Skin of body (tissue), 1 donor: ENCODE measurements at regions not wholly inside any gene's neighbourhood (a gene's known extent, or its start where the extent isn't known, plus 50 kb on each side); places are given as distances from the start of the nearest gene placed in this dataset.
"Not testable (repeated sequence)": the region's sequence is repeated elsewhere in the genome, so short reads cannot be mapped to it uniquely, and the experiment has no call there.

Experiments
- DNase-seq: peaks from one replicate; lab custom pipeline; 2025; lab: John Stamatoyannopoulos, UW

GRCh38 chr16:85202631-85203461 is 90.6 kb upstream of the CIBAR2 start:
- DNase-seq: peak; percentile 28

- no peak for DNase-seq
These were observed 91.2 kb upstream of the CIBAR2 start for GRCh38 chr16:85203462-85203813.

DNA sequence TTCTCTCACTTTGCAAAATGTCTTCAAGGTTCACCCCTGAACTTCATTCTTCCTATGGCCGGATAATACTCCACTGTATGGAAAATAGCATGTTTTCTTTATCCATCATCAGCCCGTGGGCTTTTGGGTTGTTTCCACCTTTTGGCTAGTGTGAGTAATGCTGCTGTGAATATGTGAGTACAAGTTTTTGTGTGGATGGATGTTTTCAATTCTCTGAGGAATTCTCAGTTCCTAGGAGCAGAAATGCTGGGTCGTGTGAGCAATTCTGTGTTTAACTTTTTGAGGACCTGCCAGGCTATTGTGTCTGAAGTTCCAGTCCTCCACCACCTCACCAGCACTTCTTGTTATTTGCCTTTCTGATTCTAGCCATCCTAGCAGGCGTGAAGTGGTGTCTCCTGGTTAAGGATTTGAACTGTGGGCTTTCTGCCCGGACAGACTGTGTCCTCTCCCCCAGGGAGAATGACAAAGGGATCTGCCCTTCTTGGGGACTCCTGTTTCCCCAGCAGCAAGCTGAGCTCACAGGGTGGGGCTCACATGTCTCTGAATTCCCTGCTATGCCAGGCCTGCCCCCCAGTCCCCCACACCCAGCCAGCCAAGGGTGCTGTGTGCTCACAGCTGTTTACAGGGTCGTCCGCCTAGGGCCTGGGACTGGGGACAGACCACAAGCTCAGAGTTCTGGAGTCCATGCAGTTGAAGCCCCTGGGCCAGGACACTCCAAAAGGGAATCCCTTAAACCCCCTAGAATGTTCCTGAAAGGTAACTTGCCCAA is 92.2 kb upstream of the CIBAR2 start:
- DNase-seq: no peak

- not testable (repeated sequence) for DNase-seq
These were observed 93.0 kb upstream of the CIBAR2 start for GRCh38 chr16:85205257-85205656.

DNA sequence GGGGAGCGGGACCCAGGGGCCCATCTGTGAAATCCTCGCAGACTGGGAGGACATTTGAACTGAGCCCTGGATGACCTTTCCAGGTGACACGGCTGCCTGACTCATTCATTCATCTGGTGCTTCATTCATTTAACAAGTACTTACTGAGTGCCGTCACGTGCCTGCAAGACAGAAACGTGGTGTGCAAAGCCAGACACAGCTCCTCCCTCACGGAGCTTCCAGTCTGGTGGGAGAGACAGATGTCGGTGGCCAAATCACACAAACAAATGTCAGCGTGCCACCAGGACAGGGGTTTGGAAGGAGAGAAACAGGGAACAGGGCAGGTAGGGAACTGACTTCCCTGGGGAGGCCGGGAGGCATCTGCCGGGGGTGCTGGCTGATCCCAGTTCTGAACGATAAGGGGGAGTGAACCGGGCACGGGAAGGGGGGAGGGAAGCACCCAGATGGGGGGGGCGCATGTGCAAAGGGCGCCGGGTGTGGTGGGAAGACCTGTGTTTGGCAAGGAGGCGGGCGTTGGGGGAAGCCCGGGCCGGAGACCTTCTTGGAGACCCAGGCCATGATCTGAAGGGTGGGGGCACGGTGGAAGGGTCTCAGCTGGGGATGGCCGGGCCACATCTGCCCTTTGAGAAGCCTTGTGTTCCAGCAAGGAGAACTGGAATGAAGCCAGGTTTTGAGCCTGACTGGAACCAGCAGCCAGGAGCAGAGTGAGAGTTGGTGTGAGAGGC is 93.6 kb upstream of the CIBAR2 start:
- no peak for DNase-seq

DNA sequence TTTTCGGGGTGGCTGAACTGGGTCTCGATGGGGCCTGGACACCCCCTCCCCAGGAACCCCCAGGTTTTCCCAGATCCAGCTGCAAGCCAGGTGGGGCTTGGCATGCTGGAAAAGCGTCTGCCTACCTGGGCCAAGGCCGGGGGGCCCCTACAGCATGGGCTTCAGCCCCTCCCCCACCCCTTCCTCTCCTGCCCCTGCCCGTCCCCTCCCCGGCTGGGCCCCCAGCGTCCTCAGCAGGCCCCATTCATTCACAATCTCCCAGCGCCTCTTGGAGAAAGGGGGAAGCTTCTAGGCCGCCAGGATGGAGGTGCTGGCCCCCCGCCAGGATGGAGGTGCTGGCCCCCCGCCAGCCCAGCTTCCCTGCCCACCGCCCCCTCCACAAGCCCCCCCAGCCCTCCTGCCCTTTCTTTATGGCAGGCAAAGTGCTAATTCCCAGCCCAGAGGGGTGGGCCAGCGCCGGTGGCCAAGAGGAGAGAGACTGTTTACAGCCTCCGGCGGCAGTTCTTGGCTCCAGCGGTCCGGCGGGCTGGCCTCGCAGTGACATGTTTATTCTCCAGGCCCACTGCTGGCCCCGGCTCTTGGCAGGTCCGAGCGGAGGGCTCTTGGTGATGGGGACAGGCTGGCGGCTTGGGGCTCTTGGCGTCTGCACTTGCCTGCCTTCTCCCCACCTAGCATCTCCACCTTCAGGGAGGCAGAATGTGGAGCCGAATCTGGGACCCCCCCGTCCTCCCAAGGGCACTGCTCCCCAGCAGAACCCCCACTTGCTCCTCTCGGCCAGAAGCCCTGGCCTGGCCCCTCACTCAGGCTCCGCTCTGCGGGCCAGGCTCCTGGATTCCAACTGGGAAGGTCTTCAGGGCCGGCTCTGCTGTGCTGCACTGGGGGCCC is 94.4 kb upstream of the CIBAR2 start:
- no peak for DNase-seq

GRCh38 chr16:85207357-85207921 is 95.2 kb upstream of the CIBAR2 start:
- DNase-seq: no peak

DNA sequence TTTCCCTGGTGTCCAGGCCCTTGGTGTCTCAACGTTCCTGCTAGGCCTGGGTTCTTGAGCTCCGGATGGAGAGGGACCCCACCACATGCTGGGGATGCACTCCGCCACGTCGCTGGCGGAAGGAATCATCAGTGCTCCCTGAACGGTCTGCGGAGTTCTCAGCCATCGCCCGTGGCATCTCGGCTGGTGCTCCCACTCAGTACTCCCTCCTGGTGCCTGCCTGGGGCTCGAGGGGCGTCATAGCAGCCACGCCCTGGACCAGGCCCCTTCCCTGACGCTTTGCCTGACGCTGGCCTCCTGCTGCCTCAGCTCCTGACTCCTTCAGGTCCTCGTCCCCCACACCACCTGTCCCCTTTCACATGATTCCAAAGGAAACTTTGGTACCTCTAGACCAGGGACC is 95.9 kb upstream of the CIBAR2 start:
- no peak for DNase-seq

DNA sequence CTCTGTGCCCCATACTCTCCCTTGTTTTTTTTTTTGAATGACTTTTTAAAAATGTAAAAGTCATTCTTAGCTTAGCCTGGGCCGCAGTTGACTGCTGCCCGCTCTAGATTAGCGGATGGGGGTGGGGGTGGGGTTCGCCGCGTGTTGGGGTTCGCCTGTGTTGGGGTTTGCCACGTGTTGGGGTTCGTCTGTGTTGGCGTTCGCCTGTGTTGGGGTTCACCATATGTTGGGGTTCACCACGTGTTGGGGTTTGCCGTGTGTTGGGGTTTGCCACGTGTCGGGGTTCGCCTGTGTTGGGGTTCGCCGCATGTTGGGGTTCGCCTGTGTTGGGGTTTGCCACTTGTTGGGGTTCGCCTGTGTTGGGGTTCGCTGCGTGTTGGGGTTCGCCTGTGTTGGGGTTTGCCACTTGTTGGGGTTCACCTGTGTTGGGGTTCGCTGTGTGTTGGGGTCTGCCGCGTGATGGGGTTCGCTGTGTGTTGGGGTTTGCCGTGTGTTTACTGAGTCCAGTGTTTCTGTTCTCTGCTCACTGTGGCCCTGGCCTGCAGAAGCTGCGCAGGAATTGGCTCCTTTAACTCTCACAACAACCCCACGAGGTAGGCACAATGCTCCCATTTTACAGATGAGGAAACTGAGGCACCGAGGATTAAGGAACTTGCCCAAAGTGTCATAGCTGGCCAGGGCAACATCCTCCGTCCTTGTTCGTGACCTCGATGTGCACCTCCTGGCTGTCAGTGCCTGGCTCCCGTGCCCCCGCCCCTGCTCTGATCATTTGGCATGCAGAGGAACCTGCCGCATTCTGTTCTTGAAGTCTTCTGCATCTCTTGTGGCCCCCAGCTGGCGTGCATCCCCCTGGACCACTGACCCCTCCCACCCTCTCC is 96.6 kb upstream of the CIBAR2 start:
- DNase-seq: no peak

GRCh38 chr16:85209526-85210121 is 97.4 kb upstream of the CIBAR2 start:
- no peak for DNase-seq

DNA sequence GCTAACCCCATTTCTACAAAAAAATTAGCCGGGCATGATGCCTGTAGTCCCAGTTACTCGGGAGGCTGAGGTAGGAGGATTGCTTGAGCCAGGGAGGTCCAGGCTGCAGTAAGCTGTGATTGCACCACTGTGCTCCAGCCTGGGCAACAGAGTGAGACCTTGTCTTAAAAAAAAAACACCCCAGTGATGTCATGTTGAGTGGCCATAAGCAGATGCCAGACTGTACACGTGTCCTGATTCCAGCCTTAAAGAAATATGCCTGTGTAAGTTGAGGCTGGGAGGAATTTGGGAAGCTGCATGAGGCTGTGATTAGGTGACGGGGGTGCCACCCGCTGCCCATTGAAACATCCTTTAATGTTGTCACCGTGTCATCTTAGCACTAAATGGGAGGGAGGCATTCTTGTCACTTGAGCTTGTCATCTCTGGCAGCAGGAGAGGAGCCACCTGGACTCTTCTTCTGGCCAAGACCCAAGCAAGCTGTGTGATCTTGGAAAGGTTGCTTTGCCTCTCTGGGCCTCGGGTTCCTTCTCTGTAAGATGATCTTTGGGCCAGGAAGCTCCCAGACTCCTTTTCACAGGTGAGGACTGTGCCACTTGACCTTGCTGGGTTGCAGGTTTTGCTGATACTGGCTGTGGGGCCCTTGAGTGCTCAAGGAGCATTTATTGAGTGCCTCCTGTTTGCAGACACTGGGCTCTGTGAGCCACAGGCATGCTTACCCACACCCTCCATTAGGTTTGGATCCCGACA is 98.3 kb upstream of the CIBAR2 start:
- DNase-seq: no peak

- DNase-seq: no peak
These were observed 99.1 kb upstream of the CIBAR2 start for GRCh38 chr16:85211271-85211801.

- no peak for DNase-seq
These were observed 101.8 kb upstream of the CIBAR2 start for GRCh38 chr16:85213926-85214675.

DNA sequence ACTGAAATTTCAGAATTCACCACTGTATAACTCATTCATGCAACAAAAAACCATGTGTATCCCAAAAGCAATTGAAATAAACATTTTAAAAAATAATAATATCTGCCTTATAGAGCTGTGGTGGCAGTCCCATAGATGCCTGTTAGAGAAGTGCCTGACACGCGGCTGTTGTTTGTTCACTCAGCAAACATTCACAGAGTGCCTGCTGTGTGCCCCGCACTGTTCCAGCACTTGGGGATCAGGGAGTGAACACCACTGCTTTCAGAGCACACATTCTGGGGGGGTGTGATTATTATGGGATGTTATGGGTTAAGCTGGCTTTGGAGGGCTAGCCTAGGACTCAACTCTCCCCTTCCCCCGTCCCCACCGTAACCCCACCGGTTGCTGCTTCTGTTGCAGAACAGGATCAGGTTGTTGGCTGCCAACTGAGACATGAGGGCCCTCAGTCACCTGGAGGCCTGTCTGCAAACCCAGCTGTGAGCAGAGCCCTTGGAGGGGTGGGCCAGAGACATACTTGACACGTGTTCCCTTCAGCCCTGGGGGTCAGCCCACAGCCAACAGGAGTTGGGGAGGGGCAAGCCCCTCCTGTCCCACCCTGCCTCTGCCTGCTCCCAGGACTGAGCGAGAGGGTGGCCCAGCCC is 103.3 kb upstream of the CIBAR2 start:
- no peak for DNase-seq

DNA sequence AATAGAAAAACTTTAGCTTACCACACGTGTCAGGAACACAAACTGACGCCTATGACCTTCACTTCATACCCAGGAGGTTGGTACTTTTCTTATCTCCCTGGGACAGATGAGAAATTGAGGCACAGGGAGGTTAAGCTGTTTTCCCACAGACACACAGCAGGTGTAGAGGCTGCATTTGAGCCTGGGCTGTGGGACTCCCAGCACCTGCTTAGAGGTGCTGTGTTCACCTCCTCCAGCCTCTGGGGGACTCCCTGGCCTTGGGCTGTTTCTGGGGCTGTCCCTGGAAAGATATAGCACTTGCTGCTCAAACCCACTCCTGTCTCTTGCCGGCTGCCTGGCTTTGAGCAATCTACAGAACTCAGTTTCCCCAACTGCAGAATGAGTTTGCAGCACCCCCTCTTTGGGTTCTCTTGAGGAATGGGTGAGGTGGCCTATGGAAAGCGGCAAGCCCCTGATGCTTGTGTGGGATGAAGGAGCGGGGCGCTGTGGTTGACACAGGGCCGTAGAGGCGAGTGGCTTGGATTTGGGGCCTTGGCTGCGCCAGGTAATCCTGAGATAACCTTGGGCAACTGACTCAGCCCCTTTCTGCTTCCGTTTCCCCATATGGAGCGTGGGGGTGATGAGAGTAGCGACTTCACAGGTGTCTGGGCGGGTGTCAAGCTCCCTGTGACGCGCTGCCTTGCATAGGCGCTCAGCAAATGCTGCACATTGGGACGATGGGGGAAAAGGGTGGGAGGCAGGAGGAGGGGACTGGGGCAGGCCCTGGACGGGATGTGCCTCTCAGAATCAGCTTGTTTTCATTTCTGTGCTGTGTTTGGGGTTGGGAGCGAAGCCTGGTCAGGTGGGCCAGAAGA is 104.5 kb upstream of the CIBAR2 start:
- DNase-seq: no peak

DNA sequence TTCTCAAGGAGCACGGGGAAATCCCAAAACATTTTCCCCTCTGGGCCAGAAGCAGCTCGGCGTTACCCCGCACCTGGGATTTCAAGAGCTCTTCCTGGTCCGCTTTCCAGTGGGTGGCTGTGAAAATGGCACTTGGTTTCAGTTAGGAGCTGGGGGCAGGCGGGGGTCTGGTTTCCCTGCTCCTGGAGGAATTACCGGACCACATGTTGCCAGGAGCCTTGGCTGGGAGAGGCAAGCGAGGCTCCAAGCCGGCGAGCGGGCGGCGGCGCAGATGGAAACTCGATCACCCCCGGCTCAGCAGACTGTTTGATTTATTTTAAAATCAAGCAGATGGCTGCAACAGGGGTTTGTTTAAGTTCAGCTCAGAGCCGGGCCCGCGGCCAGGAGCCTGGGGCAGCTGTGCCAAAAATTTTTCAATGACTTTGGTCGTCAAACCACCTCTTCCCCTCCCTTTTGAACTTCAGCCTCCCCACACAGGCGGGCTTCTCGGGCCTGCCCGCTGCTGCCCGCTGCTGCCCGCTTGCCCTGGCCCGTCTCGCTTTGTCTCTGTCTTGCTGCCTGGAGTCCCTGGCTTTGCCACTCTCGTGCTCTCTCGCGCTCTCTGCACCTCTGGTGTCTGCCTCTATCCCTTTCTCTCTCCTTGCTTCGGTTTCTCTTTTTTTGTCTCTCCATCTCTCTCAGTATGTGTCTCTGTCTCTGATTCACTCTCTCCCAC is 108.0 kb upstream of the CIBAR2 start:
- peak; percentile 85 for DNase-seq
